Brain microvascular endothelial cell (primary cell): ENCODE measurements at regions not wholly inside any gene's neighbourhood (a gene's known extent, or its start where the extent isn't known, plus 50 kb on each side); places are given as distances from the start of the nearest gene placed in this dataset.

Experiments used
- DNase-seq: peaks from one replicate; pipeline ENCODE4 v3.0.0-alpha.2; 2020
- H3K27ac ChIP-seq: fragments of 250-450 bp; sonication (Bioruptor Pico); 2 replicates; pipeline ENCODE4 v1.5.1; 2020; ENCODE audit warnings: mild to moderate bottlenecking, moderate library complexity
- H3K27me3 ChIP-seq: fragments of 250-450 bp; sonication (Bioruptor Pico); replicated peaks from 2 replicates; pipeline ENCODE4 v1.5.1; 2020; ENCODE audit warnings: mild to moderate bottlenecking
- H3K36me3 ChIP-seq: fragments of 250-450 bp; sonication (Bioruptor Pico); replicated peaks from 2 replicates; pipeline ENCODE4 v1.5.1; 2020; ENCODE audit warnings: mild to moderate bottlenecking
- H3K4me3 ChIP-seq: 2 replicates; pipeline ENCODE4 v1.5.1; 2011; ENCODE audit warnings: low read depth, mild to moderate bottlenecking, control low read depth, low read length, moderate library complexity
- CTCF ChIP-seq: IDR thresholded peaks from 2 replicates; pipeline ENCODE4 v1.5.1; 2011; ENCODE audit warnings: low read depth, mild to moderate bottlenecking, moderate library complexity, low read length, control low read depth, inconsistent platforms; ENCODE audit errors: missing control alignments
- in situ Hi-C: cut with HindIII; loops from 2 replicates; pipeline ENCODE4 v1.10.0; 2017; ENCODE audit warnings: low sequenced_read_pairs, low pct_ligation_motif_present

GRCh38 chr22:48805516-48805915 is 1022.2 kb downstream of the BRD1 start:
- no peak for TF ChIP-seq CTCF
- Histone ChIP-seq H3K36me3 (no peaks in the 10 kb centered on the region), H3K4me3 (no peak overlapping the region), H3K27ac (no peak overlapping the region), H3K27me3 (no peaks in the 10 kb centered on the region)
- in situ Hi-C loops, result no loop called here
- no peak for DNase-seq

- TF ChIP-seq CTCF, result no peak
- Histone ChIP-seq H3K27me3 (no peaks in the 10 kb centered on the region), H3K36me3 (no peaks in the 10 kb centered on the region), H3K4me3 (no peak overlapping the region), H3K27ac (no peak overlapping the region)
- DNase-seq, result no peak
- in situ Hi-C loops, result no loop called here
Measured at GRCh38 chr22:48804811-48805301, 1022.8 kb downstream of the BRD1 start.

GRCh38 chr22:48803948-48804810 is 1023.5 kb downstream of the BRD1 start:
- no peak for TF ChIP-seq CTCF
- no peak overlapping the region for H3K4me3 ChIP-seq
- H3K27me3 ChIP-seq, result no peaks in the 10 kb centered on the region
- H3K36me3 ChIP-seq, result no peaks in the 10 kb centered on the region
- no peak for DNase-seq
- H3K27ac ChIP-seq, result no peak overlapping the region
- in situ Hi-C loops, result no loop called here

- no peak for DNase-seq
- Histone ChIP-seq H3K27me3 (no peaks in the 10 kb centered on the region), H3K27ac (no peak overlapping the region), H3K4me3 (no peak overlapping the region), H3K36me3 (no peaks in the 10 kb centered on the region)
- in situ Hi-C loops, result no loop called here
- no peak for TF ChIP-seq CTCF
Measured at GRCh38 chr22:48803171-48803947, 1024.3 kb downstream of the BRD1 start.

GRCh38 chr22:48802576-48802975 is 1025.1 kb downstream of the BRD1 start:
- DNase-seq, result no peak
- no peak for TF ChIP-seq CTCF
- in situ Hi-C loops, result no loop called here
- no peak overlapping the region for H3K4me3 ChIP-seq
- H3K36me3 ChIP-seq, result no peaks in the 10 kb centered on the region
- no peak overlapping the region for H3K27ac ChIP-seq
- no peaks in the 10 kb centered on the region for H3K27me3 ChIP-seq
